ENCODE measurements at regions not wholly inside any gene's neighbourhood (a gene's known extent, or its start where the extent isn't known, plus 50 kb on each side); places are given as distances from the start of the nearest gene placed in this dataset.

- no peak for DNase-seq (ENCODE audit: low read depth)
Observed at GRCh38 chr7:35536396-35536826, 158.5 kb downstream of the HERPUD2 start.

GRCh38 chr7:35533902-35534301 lies 161.0 kb downstream of the HERPUD2 start:
- DNase-seq (ENCODE audit: low read depth): no peak

DNA sequence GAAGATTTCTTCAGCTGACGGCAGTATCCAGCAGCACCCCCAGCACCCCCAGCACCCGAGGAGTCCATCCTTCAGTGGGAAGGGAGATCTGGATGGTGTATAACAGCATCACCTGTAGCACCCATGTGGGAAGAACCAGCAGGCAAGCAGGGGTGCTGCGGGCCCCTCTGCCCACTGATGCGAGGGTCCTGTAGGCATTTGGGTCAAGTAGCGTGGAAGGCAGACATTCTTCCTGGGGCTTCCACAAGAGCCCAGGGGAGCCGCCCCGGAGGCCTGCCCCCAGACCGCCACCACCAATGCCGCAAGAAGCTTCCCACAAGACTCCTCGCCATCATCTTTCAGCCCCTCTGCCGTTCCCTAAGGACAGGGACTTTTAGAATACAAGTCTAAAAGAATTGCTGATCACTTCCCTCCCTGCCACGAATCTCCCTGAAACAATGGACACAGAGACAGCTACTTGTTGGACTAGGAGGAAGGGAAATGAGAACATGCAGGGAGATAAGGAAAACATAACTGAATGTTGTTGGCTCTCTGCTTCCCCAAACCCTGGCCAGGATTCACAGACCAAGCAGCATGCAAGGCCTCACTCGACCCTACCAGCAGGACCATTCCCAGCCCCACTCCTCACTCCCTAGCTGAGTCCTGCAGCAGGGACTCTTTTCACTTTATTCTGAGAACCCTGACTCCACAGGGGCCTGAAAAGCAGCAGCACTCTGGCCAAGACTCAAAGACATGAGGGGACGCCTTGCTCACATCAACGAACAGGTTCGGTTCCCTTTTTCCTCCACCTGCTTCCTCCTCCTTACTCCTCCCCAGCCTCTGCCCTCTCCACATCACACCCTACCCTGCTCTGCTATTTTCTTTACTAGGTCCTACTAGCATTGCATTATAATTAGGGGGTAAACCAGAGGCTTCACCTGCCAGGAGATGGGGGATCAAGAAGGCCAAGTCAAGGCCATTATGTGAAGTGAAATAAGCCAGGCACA lies 164.5 kb downstream of the HERPUD2 start:
- DNase-seq (ENCODE audit: low read depth): no peak

- no peak for DNase-seq (ENCODE audit: low read depth)
Observed at GRCh38 chr7:35529713-35530112, 165.2 kb downstream of the HERPUD2 start.

GRCh38 chr7:35528381-35528977 lies 166.5 kb downstream of the HERPUD2 start:
- no peak for DNase-seq (ENCODE audit: low read depth)

GRCh38 chr7:35526645-35527044 lies 168.3 kb downstream of the HERPUD2 start:
- no peak for DNase-seq (ENCODE audit: low read depth)

DNA sequence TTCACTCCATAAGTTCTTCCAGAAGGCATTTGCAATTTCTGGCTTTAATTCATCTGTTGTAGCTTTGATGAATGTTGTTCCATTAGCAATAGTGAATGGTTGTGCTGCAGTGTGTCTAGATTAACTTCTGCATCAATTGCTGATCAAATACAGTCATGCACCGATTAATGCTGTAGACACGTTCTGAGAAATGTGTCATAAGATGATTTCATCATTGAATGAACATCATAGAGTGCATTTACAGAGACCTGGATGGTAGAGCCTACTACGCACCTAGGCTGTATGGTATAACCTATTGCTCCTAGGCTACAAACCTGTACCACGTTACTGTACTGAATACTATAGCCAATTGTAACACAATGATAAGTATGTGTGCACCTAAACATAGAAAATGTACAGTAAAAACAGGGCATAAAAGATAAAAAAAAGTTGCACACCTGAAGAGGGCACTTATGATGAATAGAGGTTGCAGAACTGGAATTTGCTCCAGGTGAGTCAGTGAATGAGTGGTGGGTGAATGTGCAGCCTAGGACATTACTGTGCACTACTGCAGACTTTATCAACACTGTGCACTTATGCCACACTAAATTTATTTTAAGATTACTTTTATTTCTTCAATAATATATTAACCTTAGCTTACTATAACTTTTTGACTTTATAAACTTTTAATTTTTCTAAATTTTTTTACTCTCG lies 170.7 kb downstream of the HERPUD2 start:
- no peak for DNase-seq (ENCODE audit: low read depth)

GRCh38 chr7:35523292-35523691 lies 171.6 kb downstream of the HERPUD2 start:
- DNase-seq (ENCODE audit: low read depth): no peak

- DNase-seq (ENCODE audit: low read depth): no peak
Observed at GRCh38 chr7:35522697-35523096, 172.2 kb downstream of the HERPUD2 start.

DNA sequence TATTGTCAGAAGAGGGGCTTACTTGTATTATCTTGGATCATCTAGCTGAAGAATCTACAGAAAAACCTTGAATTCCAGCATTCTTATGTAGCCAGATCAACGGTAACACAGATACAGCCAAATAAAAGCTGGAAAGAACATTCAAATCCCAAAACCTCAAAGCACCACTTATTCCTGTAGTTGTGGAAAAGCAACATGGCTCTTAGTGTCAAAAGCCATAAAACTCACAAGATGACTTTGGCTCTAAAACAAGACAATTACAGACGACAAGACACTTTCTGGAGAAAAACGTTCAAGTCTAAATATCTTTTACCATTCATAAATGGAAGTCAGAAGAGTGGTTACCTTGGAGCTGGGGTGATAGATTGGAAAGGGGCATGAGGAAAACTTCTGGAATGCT lies 173.0 kb downstream of the HERPUD2 start:
- no peak for DNase-seq (ENCODE audit: low read depth)

- no peak for DNase-seq (ENCODE audit: low read depth)
Observed at GRCh38 chr7:35520810-35521625, 173.9 kb downstream of the HERPUD2 start.

DNA sequence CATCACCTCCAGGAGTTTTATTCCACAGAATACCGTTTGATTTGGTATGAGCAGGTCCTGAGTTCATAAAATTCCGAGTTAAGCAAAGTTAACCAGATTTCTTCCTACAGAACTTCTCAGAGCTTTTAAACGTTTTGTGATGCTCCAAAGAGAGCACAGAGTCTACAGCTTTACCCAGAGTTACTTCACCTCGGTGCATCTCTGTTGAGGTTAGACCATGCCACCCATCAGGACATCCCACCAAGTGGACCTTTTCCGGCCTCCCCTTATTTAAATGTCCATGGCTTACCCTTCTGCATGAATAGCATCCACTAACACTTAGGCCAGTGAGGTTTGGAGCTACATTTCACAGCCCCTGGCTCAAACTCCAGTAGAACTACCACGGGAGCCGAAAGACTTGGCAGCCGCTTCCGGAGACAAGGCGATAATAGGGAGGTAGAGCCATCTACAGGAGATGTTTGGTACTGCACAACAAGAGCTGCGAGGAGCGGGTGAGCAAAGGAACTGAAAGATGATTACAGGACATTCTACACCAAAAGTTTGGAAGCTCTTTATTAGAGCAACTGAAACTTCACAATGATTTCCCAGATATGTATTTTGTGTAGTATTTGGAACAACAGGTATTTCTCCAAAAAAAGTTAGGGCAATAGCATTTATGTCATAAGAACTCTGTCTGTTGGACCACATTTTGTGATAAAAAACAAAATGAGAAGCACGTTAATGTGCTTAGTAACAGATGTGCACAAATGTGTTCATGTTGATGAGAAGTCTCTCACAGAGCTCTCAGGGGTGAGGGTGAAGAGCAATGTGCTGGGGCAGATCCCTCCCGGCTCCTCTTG lies 174.7 kb downstream of the HERPUD2 start:
- DNase-seq (ENCODE audit: low read depth): peak; percentile 20

DNA sequence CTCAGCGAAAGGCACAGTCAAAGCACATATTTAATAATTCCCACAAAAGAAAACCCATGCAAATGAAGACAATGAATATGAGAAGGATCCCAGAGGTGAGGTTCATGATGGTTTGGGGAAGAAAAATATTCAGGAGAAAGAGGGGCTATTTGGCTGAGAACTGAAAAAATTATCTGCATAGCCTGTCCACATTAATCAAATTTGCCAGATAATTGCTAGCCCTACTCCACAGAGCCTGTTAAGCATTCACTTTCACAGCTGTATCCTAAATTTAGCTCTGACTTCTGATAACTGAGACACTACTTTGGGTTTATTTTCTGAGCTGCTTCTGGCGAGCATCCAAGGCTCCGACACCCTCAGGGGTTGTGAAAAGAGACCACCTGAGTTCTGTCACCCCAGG lies 176.2 kb downstream of the HERPUD2 start:
- DNase-seq (ENCODE audit: low read depth): no peak

DNA sequence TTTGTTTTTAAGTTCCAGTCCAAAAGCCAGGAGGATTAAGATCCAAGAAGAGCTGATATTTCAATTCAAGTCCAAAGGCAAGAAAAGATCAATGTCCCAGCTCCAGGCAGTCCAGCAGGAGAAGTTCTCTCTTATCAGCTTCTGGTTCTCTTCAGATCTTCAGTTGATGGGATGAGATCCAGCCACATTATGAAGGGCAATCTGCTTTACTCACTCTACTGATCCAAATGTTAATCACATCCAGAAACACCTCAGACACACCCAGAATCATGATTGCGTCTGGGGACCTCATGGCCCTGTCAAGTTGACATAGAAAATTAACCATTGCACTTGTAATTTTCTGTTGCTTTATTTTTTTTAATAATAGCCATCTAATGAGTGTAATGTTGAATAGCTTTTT lies 178.4 kb downstream of the HERPUD2 start:
- no peak for DNase-seq (ENCODE audit: low read depth)

GRCh38 chr7:35513828-35514227 lies 181.1 kb downstream of the HERPUD2 start:
- no peak for DNase-seq (ENCODE audit: low read depth)

GRCh38 chr7:35513195-35513594 lies 181.7 kb downstream of the HERPUD2 start:
- DNase-seq (ENCODE audit: low read depth): no peak

- DNase-seq (ENCODE audit: low read depth): no peak
Observed at GRCh38 chr7:35512716-35513115, 182.2 kb downstream of the HERPUD2 start.

- DNase-seq (ENCODE audit: low read depth): no peak
Observed at GRCh38 chr7:35508623-35509400, 186.1 kb downstream of the HERPUD2 start.

DNA sequence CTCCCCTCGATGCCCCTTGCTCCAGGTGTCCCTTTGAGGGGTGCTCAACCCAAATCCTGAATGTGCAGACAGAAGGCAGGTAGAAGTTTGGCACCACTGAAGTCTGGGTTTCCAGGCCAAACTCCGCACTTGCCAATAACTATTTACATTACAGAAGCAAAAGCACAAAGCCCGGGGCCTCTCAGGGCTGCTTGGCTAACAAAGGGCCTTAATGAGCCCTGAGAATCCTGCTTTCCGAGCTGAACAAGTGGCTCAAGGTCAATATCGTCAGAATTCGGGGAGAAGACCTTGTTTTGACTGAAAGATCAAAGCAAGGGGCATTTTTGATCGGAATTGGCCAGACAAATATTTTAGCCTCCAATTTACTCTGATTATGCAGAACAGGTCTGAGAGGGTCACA lies 189.9 kb downstream of the HERPUD2 start:
- no peak for DNase-seq (ENCODE audit: low read depth)

- no peak for DNase-seq (ENCODE audit: low read depth)
Observed at GRCh38 chr7:35504365-35504764, 190.6 kb downstream of the HERPUD2 start.
